CD4-positive, alpha-beta T cell (primary cell): ENCODE measurements at regions not wholly inside any gene's neighbourhood (a gene's known extent, or its start where the extent isn't known, plus 50 kb on each side); places are given as distances from the start of the nearest gene placed in this dataset.

ENCODE experiments used
- ATAC-seq: fragments of 200-7000 bp; cut with Tn5 transposase; one replicate; pipeline ENCODE4 v1.10.0; 2022; ENCODE audit warnings: mild to moderate bottlenecking; ENCODE audit not compliant: poor library complexity
- CTCF ChIA-PET: fragments of 350-600 bp; sonication (Branson Sonifier 250); formaldehyde crosslinking; loops from one replicate; lab custom pipeline; 2021; ENCODE audit warnings: antibody characterized with exemption, inconsistent platforms; lab: Charles Lee
- POLR2A ChIA-PET: fragments of 350-600 bp; sonication (Branson Sonifier 250); formaldehyde crosslinking; loops from one replicate; lab custom pipeline; 2021; ENCODE audit warnings: antibody characterized with exemption, inconsistent platforms; lab: Charles Lee
- DNase-seq, 14 experiments: peaks; one replicate each; pipeline ENCODE4 v3.0.0-alpha.2; 2013 to 2020; ENCODE audit warnings: mixed read lengths in 2 of 14
- H3K27ac ChIP-seq, 2 donors: one replicate each; pipeline versions ENCODE4 v1.5.1 to v1.7.0; 2013; ENCODE audit warnings: low read length in 2 of 2, low read depth in 1 of 2, mild to moderate bottlenecking in 1 of 2
- H3K27me3 ChIP-seq, 2 experiments: 1 replicate in 1 of 2; 2 replicates in 1 of 2; pipeline versions ENCODE4 v1.6.1 to v1.7.0; 2013; ENCODE audit warnings: low read length in 2 of 2, control low read depth in 1 of 2, mild to moderate bottlenecking in 1 of 2, moderate library complexity in 1 of 2; ENCODE audit not compliant: insufficient read depth in 2 of 2, control insufficient read depth in 1 of 2
- H3K36me3 ChIP-seq: one replicate; pipeline ENCODE4 v1.6.1; 2013; ENCODE audit warnings: low read length, control low read depth; ENCODE audit not compliant: insufficient read depth
- H3K4me1 ChIP-seq: one replicate; pipeline ENCODE4 v1.6.1; 2013; ENCODE audit warnings: low read length, control low read depth; ENCODE audit not compliant: insufficient read depth
- H3K4me3 ChIP-seq: one replicate; pipeline ENCODE4 v1.5.1; 2013; ENCODE audit warnings: mild to moderate bottlenecking, low read length, moderate library complexity
- H3K9me3 ChIP-seq, 2 experiments: 1 replicate in 1 of 2; 2 replicates in 1 of 2; pipeline versions ENCODE4 v1.6.1 to v1.7.0; 2013; ENCODE audit warnings: low read length in 2 of 2, mild to moderate bottlenecking in 2 of 2, control low read depth in 1 of 2, moderate library complexity in 1 of 2; ENCODE audit not compliant: control insufficient read depth in 1 of 2, insufficient read depth in 1 of 2
- H3K27ac Mint-ChIP-seq: one replicate; pipeline ENCODE4 v1.8.0; 2020; ENCODE audit warnings: mixed read lengths
- H3K27me3 Mint-ChIP-seq: one replicate; pipeline ENCODE4 v1.8.0; 2021; ENCODE audit warnings: mixed read lengths
- H3K36me3 Mint-ChIP-seq: one replicate; pipeline ENCODE4 v1.8.0; 2021; ENCODE audit warnings: low read depth, mixed read lengths
- H3K4me1 Mint-ChIP-seq: one replicate; pipeline ENCODE4 v1.8.0; 2021; ENCODE audit warnings: low read depth, mixed read lengths
- H3K4me3 Mint-ChIP-seq: one replicate; pipeline ENCODE4 v1.8.0; 2020; ENCODE audit warnings: mild to moderate bottlenecking, mixed read lengths
- H3K9me3 Mint-ChIP-seq: one replicate; pipeline ENCODE4 v1.8.0; 2020; ENCODE audit warnings: mixed read lengths
- CTCF ChIP-seq: fragments of 200-600 bp; IDR thresholded peaks from one replicate; pipeline ENCODE4 v1.8.0; 2022; ENCODE audit warnings: antibody characterized with exemption, mild to moderate bottlenecking
- intact Hi-C, 2 experiments: fragments of 100-400 bp; cut with DNase I in 1 of 2; cut with micrococcal nuclease in 1 of 2; formaldehyde crosslinking; loops; one replicate each; pipeline versions ENCODE4 v1.15.1 to v1.9.0; 2023 to 2025; cut with DNase I, micrococcal nuclease

- TF ChIP-seq CTCF, result no peak
- no peak for ATAC-seq
- Mint-ChIP-seq H3K9me3 (no peaks in the 10 kb centered on the region), H3K36me3 (no peaks in the 10 kb centered on the region), H3K4me3 (no peak overlapping the region), H3K27ac (no peak overlapping the region), H3K4me1 (no peaks in the 10 kb centered on the region), H3K27me3 (no peaks in the 10 kb centered on the region)
- POLR2A ChIA-PET, result no interaction called here
- Histone ChIP-seq H3K36me3 (no peaks in the 10 kb centered on the region), H3K9me3 (no peaks in the 10 kb centered on the region), H3K4me1 (no peaks in the 10 kb centered on the region), H3K27ac (no peak overlapping the region), H3K4me3 (no peak overlapping the region), H3K27me3 (no peaks in the 10 kb centered on the region)
- DNase-seq, result no peak
- intact Hi-C loops, result no loop called here
- CTCF ChIA-PET, result no interaction called here
Measured at GRCh38 chr12:42008996-42009395, 135.7 kb downstream of the GXYLT1 start.

- Histone ChIP-seq H3K4me3 (no peak overlapping the region), H3K27ac (no peak overlapping the region), H3K4me1 (no peaks in the 10 kb centered on the region), H3K36me3 (no peaks in the 10 kb centered on the region), H3K27me3 (no peaks in the 10 kb centered on the region), H3K9me3 (no peaks in the 10 kb centered on the region)
- Mint-ChIP-seq H3K27me3 (peaks cover 4% of the 10 kb centered on the region), H3K36me3 (no peaks in the 10 kb centered on the region), H3K4me1 (no peaks in the 10 kb centered on the region), H3K9me3 (no peaks in the 10 kb centered on the region), H3K27ac (no peak overlapping the region), H3K4me3 (no peak overlapping the region)
- ChIA-PET POLR2A (no interaction called here), CTCF (no interaction called here)
- no peak for DNase-seq
- no peak for TF ChIP-seq CTCF
- intact Hi-C loops, result no loop called here
- ATAC-seq, result no peak
Measured at GRCh38 chr12:42003031-42003430, 141.6 kb downstream of the GXYLT1 start.

- Histone ChIP-seq H3K4me3 (no peak overlapping the region), H3K9me3 (no peaks in the 10 kb centered on the region), H3K27me3 (no peaks in the 10 kb centered on the region), H3K36me3 (no peaks in the 10 kb centered on the region), H3K4me1 (no peaks in the 10 kb centered on the region), H3K27ac (no peak overlapping the region)
- H3K27me3 Mint-ChIP-seq, result peaks cover 8% of the 10 kb centered on the region
- ATAC-seq, result no peak
- no peak for DNase-seq
- no peaks in the 10 kb centered on the region for H3K9me3 Mint-ChIP-seq
- no peak overlapping the region for H3K27ac Mint-ChIP-seq
- CTCF ChIA-PET, result no interaction called here
- no peak for TF ChIP-seq CTCF
- H3K36me3 Mint-ChIP-seq, result no peaks in the 10 kb centered on the region
- no peaks in the 10 kb centered on the region for H3K4me1 Mint-ChIP-seq
- POLR2A ChIA-PET, result no interaction called here
- intact Hi-C loops, result no loop called here
- no peak overlapping the region for H3K4me3 Mint-ChIP-seq
Measured at GRCh38 chr12:42002563-42002962, 142.1 kb downstream of the GXYLT1 start.
